ENCODE measurements at regions not wholly inside any gene's neighbourhood (a gene's known extent, or its start where the extent isn't known, plus 50 kb on each side); places are given as distances from the start of the nearest gene placed in this dataset.

- TF ChIP-seq POLR2A (IDR thresholded peaks at IDR 0.05; ENCODE audit: low read depth, low read length) (no peak), POLR2AphosphoS5 (IDR thresholded peaks at IDR 0.05; ENCODE audit: low read depth, low read length) (no peak), TAF1 (IDR thresholded peaks at IDR 0.05; ENCODE audit: borderline replicate concordance, low read depth, low read length) (no peak)
Measured at GRCh38 chr1:217150366-217150765, 427.1 kb upstream of the ESRRG start.

Measured in GM12892 (cell line).